GM12875 (cell line): ENCODE measurements at regions not wholly inside any gene's neighbourhood (a gene's known extent, or its start where the extent isn't known, plus 50 kb on each side); places are given as distances from the start of the nearest gene placed in this dataset.
"Not testable (repeated sequence)": the region's sequence is repeated elsewhere in the genome, so short reads cannot be mapped to it uniquely, and the experiment has no call there.

Experiments
- H3K4me3 ChIP-seq: one replicate; pipeline ENCODE4 v1.5.1; 2011; ENCODE audit warnings: low read depth, low read length, control low read depth
- CTCF ChIP-seq: IDR thresholded peaks from 2 replicates; pipeline ENCODE4 v1.5.1; 2011; ENCODE audit warnings: low read depth, mild to moderate bottlenecking, control low read depth, inconsistent platforms, low read length, moderate library complexity, borderline replicate concordance; ENCODE audit not compliant: insufficient read depth

GRCh38 chr1:83123019-83123418 lies 875.9 kb downstream of the TTLL7 start:
- no peak for TF ChIP-seq CTCF
- H3K4me3 ChIP-seq, result no peak overlapping the region

- no peak overlapping the region for H3K4me3 ChIP-seq
- no peak for TF ChIP-seq CTCF
Measured at GRCh38 chr1:83118472-83118871, 880.5 kb downstream of the TTLL7 start.

- not testable (repeated sequence) for H3K4me3 ChIP-seq
Measured at GRCh38 chr1:83117030-83117429, 881.9 kb downstream of the TTLL7 start.

- H3K4me3 ChIP-seq, result no peak overlapping the region
- no peak for TF ChIP-seq CTCF
Measured at GRCh38 chr1:83115785-83116184, 883.1 kb downstream of the TTLL7 start.

- TF ChIP-seq CTCF, result no peak
- no peak overlapping the region for H3K4me3 ChIP-seq
Measured at GRCh38 chr1:83114136-83114834, 884.6 kb downstream of the TTLL7 start.

GRCh38 chr1:83113652-83114051 lies 885.3 kb downstream of the TTLL7 start:
- no peak for TF ChIP-seq CTCF
- no peak overlapping the region for H3K4me3 ChIP-seq

- no peak for TF ChIP-seq CTCF
Measured at GRCh38 chr1:83112248-83112885, 886.6 kb downstream of the TTLL7 start.

More at GRCh38 chr1:83112248-83112885, 886.6 kb downstream of the TTLL7 start:
- no peak overlapping the region for H3K4me3 ChIP-seq
